Chondrocyte (in vitro differentiated cells): ENCODE measurements at regions not wholly inside any gene's neighbourhood (a gene's known extent, or its start where the extent isn't known, plus 50 kb on each side); places are given as distances from the start of the nearest gene placed in this dataset.
"Not testable (repeated sequence)": the region's sequence is repeated elsewhere in the genome, so short reads cannot be mapped to it uniquely, and the experiment has no call there.

ENCODE experiments used
- DNase-seq: peaks from one replicate; pipeline ENCODE4 v3.0.0; 2021; ENCODE audit warnings: mixed read lengths, low spot score
- H3K27ac Mint-ChIP-seq: one replicate; pipeline ENCODE4 v1.8.0; 2021; ENCODE audit warnings: mild to moderate bottlenecking, moderate library complexity, mixed read lengths; ENCODE audit not compliant: unreplicated experiment
- H3K27me3 Mint-ChIP-seq: 2 replicates; pipeline ENCODE4 v1.8.0; 2021; ENCODE audit warnings: low read depth, mixed read lengths
- H3K36me3 Mint-ChIP-seq: 2 replicates; pipeline ENCODE4 v1.8.0; 2021; ENCODE audit warnings: low read depth, mixed read lengths
- H3K4me1 Mint-ChIP-seq: 2 replicates; pipeline ENCODE4 v1.8.0; 2021; ENCODE audit warnings: low read depth, mild to moderate bottlenecking, mixed read lengths
- H3K4me3 Mint-ChIP-seq: one replicate; pipeline ENCODE4 v1.8.0; 2021; ENCODE audit warnings: mild to moderate bottlenecking, moderate library complexity, mixed read lengths; ENCODE audit not compliant: unreplicated experiment
- H3K9me3 Mint-ChIP-seq: 2 replicates; pipeline ENCODE4 v1.8.0; 2021; ENCODE audit warnings: low read depth, mixed read lengths
- TF ChIP-seq, protein P1 (sequence below): fragments of 200-600 bp; sonication (generic); IDR thresholded peaks from 2 replicates; pipeline ENCODE4 v1.5.0; 2021; ENCODE audit warnings: antibody characterized with exemption, mild to moderate bottlenecking, moderate library complexity

DNA sequence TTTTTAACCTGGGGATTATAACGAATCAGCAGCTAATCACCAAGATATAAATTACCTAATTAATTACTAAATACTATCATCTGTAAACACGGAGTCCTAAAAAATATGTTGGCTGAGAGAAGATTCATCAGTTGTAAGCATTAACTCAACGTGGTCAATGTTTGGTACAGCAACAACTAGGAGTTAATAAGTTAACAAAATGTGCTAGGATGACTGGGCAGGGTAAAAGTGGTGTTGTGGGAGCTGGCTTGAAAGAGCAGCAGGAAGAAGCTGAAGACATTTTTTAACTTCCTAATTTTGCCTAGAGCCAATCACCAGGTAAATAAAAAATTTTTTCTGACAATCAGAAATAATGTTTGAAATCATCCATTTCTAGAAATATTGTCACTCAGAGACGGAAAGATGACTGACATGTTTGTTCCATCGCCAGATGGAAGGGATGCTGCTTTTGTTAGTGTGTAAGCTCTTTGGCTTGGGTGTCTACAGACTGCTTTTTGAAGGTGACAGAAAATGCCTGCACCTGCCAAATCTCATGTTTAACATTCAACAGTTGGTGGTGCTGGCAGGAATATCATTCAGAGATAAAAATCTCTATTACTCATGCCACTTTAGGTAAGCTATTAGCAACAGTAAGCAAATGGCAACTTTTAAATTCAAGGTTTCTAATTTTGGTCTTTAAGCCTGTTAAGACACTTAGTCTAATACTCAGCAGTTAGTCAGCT lies 1126.9 kb downstream of the STPG2 start:
- H3K27me3 Mint-ChIP-seq = peaks cover 9% of the 10 kb centered on the region
- no peaks in the 10 kb centered on the region for H3K9me3 Mint-ChIP-seq
- no peaks in the 10 kb centered on the region for H3K36me3 Mint-ChIP-seq
- no peak overlapping the region for H3K27ac Mint-ChIP-seq
- TF ChIP-seq, protein P1, sequence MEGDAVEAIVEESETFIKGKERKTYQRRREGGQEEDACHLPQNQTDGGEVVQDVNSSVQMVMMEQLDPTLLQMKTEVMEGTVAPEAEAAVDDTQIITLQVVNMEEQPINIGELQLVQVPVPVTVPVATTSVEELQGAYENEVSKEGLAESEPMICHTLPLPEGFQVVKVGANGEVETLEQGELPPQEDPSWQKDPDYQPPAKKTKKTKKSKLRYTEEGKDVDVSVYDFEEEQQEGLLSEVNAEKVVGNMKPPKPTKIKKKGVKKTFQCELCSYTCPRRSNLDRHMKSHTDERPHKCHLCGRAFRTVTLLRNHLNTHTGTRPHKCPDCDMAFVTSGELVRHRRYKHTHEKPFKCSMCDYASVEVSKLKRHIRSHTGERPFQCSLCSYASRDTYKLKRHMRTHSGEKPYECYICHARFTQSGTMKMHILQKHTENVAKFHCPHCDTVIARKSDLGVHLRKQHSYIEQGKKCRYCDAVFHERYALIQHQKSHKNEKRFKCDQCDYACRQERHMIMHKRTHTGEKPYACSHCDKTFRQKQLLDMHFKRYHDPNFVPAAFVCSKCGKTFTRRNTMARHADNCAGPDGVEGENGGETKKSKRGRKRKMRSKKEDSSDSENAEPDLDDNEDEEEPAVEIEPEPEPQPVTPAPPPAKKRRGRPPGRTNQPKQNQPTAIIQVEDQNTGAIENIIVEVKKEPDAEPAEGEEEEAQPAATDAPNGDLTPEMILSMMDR = no peak
- H3K4me3 Mint-ChIP-seq = no peak overlapping the region
- DNase-seq = no peak
- no peaks in the 10 kb centered on the region for H3K4me1 Mint-ChIP-seq

DNA sequence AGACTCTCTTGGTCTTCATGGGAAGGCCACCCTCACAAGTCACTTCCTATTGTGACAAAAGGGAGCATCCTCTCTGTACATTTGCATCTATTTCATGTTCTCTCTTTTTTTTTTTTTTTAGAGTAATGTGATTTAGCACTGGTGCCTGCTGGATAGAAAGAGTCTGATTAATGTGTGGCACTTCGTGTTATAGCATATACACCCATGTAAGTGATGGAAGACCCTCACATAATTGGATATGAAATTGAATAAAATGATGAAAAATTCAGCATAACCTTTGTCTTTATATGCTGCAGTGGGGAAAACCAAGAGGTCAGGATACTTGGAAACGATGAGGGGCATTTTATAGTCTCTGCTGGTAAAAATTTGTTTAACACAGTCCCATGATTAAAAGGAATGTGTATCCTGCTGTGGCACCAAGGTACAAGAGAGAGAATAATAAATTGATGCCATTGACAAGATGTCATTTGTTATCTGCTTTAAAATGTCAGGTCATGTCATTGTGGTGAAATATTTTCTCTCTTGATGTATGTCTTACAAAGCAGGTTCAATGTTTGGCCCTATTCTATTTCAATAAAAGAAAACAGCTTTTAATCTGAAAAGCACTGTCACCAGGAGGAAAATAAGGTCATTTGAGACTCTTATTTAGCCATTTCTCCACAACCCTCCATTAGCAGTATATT lies 1115.4 kb downstream of the STPG2 start:
- peaks cover 8% of the 10 kb centered on the region for H3K27me3 Mint-ChIP-seq
- no peaks in the 10 kb centered on the region for H3K4me1 Mint-ChIP-seq
- no peak overlapping the region for H3K27ac Mint-ChIP-seq
- H3K36me3 Mint-ChIP-seq = no peaks in the 10 kb centered on the region
- no peaks in the 10 kb centered on the region for H3K9me3 Mint-ChIP-seq
- DNase-seq = no peak
- no peak overlapping the region for H3K4me3 Mint-ChIP-seq
- TF ChIP-seq, protein P1 = no peak

DNA sequence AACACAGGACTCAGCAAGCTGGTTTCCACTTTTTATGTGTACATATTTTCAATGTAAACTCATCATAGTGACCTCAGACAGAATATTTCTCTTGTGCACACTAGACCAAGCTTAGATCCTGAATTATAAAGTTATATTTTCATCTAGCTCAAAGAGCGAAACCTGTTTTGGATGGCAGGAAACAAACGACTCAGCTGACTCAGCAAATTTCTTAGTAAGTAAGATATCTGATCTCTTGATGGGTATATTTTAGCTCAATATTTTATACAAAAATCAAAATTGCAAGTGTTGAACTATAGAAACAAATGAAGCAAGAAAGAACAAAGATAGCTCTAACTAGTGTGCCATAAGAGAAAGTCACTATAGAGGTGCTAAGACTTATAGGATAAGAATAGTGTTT lies 1114.5 kb downstream of the STPG2 start:
- Mint-ChIP-seq H3K27me3 (peaks cover 8% of the 10 kb centered on the region), H3K9me3 (no peaks in the 10 kb centered on the region), H3K4me3 (no peak overlapping the region), H3K4me1 (no peaks in the 10 kb centered on the region), H3K36me3 (no peaks in the 10 kb centered on the region), H3K27ac (no peak overlapping the region)
- no peak for DNase-seq
- TF ChIP-seq, protein P1 = no peak

DNA sequence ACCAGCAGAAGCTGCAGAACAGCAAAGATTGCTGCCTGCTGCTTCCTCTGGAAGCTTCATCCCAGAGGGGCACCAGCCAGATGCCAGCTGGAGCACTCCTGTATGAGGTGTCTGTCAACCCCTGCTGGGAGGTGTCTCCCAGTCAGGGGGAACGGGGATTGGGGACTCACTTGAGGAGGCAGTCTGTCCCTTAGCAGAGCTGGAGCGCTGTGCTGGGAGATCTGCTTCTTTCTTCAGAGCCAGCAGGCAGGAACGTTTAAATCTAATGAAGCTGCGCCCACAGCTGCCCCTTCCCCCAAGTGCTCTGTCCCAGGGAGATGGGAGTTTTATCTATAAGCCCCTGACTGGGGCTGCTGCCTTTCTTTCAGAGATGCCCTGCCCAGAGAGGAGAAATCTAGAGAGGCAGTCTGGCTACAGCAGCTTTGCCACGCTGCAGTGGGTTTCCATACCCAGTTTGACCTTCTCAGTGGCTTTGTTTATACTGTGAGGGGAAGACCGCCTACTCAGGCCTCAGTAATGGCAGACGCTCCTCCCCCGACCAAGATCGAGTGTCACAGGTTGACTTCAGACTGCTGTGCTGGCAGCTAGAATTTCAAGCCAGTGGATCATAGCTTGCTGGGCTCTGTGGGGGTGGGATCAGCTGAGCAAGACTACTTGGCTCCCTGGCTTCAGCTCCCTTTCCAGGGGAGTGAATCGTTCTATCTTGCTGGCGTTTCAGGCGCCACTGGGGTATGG lies 1105.7 kb downstream of the STPG2 start:
- H3K4me1 Mint-ChIP-seq, H3K36me3 Mint-ChIP-seq, H3K27me3 Mint-ChIP-seq, H3K27ac Mint-ChIP-seq, H3K9me3 Mint-ChIP-seq: not testable (repeated sequence)
- peak overlapping the region; percentile 29 for H3K4me3 Mint-ChIP-seq
- DNase-seq = peak; percentile 50

DNA sequence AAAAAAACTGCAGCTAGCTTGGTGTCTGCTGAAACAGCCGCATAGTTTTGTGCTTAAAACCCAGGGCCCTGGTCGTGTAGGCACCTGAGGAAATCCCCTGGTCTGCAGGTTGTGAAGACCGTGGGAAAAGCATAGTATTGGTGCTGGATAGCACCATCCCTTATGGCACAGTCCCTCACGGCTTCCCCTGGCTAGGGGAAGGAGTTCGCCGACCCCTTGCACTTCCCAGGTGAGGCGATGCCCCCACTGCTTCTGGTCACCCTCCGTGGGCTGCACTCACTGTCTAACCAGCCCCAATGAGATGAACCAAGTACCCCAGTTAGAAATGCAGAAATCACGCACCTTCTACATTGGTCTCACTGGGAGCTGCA lies 1105.1 kb downstream of the STPG2 start:
- DNase-seq = peak; percentile 36
- peaks cover 3% of the 10 kb centered on the region for H3K4me1 Mint-ChIP-seq
- no peaks in the 10 kb centered on the region for H3K36me3 Mint-ChIP-seq
- TF ChIP-seq, protein P1 = no peak
- no peaks in the 10 kb centered on the region for H3K9me3 Mint-ChIP-seq
- H3K4me3 Mint-ChIP-seq = no peak overlapping the region
- peaks cover 7% of the 10 kb centered on the region for H3K27me3 Mint-ChIP-seq
- H3K27ac Mint-ChIP-seq = no peak overlapping the region
